Right lobe of liver (tissue), 6 donors: ENCODE measurements at regions not wholly inside any gene's neighbourhood (a gene's known extent, or its start where the extent isn't known, plus 50 kb on each side); places are given as distances from the start of the nearest gene placed in this dataset.

Experiments
- ATAC-seq, 4 donors: fragments of 200-7000 bp; cut with Tn5 transposase; one replicate each; pipeline ENCODE4 v1.9.1; 2020; ENCODE audit warnings: mild to moderate bottlenecking in 4 of 4, moderate library complexity in 4 of 4
- DNase-seq, 3 donors: peaks; one replicate each; pipeline ENCODE4 v3.0.0-alpha.2; 2020
- H3K27ac ChIP-seq, 3 donors: fragments of 200-600 bp; one replicate each; pipeline ENCODE4 v1.8.0; 2022
- H3K27me3 ChIP-seq, 2 donors: fragments of 200-600 bp; one replicate each; pipeline ENCODE4 v1.8.0; 2022
- H3K36me3 ChIP-seq, 4 donors: fragments of 200-600 bp; sonication (generic) in 1 of 4; one replicate each; pipeline versions ENCODE4 v1.5.1 to v1.8.0; 2017 to 2022; ENCODE audit warnings: control low read depth in 1 of 4
- H3K4me1 ChIP-seq, 4 donors: fragments of 200-600 bp; sonication (generic) in 1 of 4; one replicate each; pipeline versions ENCODE4 v1.5.1 to v1.8.0; 2017 to 2022; ENCODE audit warnings: control low read depth in 1 of 4
- H3K4me3 ChIP-seq, 3 donors: fragments of 200-600 bp; one replicate each; pipeline ENCODE4 v1.8.0; 2022
- H3K9me3 ChIP-seq, 4 donors: fragments of 200-600 bp; sonication (generic) in 1 of 4; one replicate each; pipeline versions ENCODE4 v1.5.1 to v1.8.0; 2017 to 2022; ENCODE audit warnings: control low read depth in 1 of 4
- CTCF ChIP-seq, 4 donors: fragments of 200-600 bp in 3 of 4; fragments of 450-650 bp in 1 of 4; IDR thresholded peaks; one replicate each; pipeline versions ENCODE4 v1.5.1 to v1.8.0; 2016 to 2022; ENCODE audit warnings: antibody characterized with exemption in 4 of 4, mild to moderate bottlenecking in 2 of 4
- POLR2A ChIP-seq: fragments of 450-650 bp; IDR thresholded peaks from one replicate; pipeline ENCODE4 v1.6.1; 2017; ENCODE audit warnings: antibody characterized with exemption, mild to moderate bottlenecking
- WGBS: methylation state at CpG from one replicate; pipeline ENCODE4 v1.1.6; 2018; ENCODE audit warnings: low coverage, low lambda C conversion rate; ENCODE audit not compliant: insufficient coverage; ENCODE audit errors: missing lambda C conversion rate; 5-methylcytosine and 5-hydroxymethylcytosine counted together
- intact Hi-C, 2 donors: fragments of 100-400 bp; cut with DNase I; formaldehyde crosslinking; loops; one replicate each; pipeline versions ENCODE4 v1.11.2 to v1.14.1; 2022
- donor health status: DM: no; HTN: yes; CAD: no.
- donor health status: DM: no; HTN: no; CAD: no.
- donor health status: DM: no; HTN: no; CAD: no.
- donor health status: DM: no; HTN: yes; CAD: no.
- donor health status: DM: no; HTN: yes; CAD: no.

GRCh38 chr5:173823274-173823644 is 64.9 kb upstream of the CPEB4 start:
- H3K4me1 ChIP-seq, result peaks cover 0 to 49% (median 17%) of the 10 kb centered on the region in 4 donors

DNA sequence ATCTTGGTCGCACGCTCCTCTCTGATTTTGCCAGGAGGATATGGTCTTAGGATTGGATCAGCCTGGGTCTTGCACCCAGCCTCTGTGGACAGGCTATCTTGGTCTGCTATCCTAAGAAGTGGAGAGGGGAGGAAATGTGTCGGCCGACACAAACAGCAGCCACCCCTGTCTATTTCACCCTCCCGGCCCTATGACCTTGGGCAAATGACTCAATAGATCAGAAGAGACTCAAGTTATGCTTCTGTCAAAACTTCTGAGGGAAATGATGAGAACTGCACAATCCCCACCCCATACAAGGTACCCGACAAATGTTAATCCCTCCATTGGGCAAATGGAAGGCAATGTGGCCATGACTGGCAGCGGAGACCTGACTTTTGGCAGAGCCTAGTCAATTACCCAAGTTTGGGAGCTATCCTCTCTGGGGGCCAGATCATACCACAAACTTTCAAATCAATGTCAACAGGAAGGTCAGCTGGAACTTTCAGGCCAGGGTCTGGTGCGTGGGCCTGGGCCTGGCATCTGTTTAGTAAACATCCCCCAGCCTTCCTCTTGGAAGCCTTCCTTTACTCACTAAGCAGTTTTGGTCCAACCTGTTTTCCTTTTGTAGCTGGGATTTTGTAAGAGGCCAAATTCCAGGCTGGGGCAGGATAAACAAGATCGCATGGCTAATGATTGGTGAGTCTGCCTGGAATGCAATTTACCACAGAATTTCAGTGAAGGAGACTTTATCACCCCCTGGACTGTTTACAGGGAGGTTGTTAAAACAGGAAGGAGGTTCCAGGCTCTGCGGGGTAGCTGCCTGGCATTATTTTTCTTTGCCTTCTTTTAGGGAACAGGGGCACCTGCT is 64.2 kb upstream of the CPEB4 start:
- H3K4me1 ChIP-seq, result peaks cover 0 to 49% (median 17%) of the 10 kb centered on the region in 4 donors
- H3K4me3 ChIP-seq, result no peak overlapping the region
- H3K36me3 ChIP-seq, result no peaks in the 10 kb centered on the region
- WGBS, result 22% methylated on average over 7 of the region's 10 CpGs
- ATAC-seq (peak; percentile 78 to 88 (median 82)), DNase-seq (peak; percentile 78 to 91 (median 87))
- TF ChIP-seq CTCF (IDR thresholded peaks at IDR 0.05) (peak in 1 of 4 donors; percentile 6), POLR2A (peak; percentile 59)
- intact Hi-C loops, result loop anchor here in 1 of 2 donors (10.0 kb wide), 1 partner anchor 199 kb away; no protein-coding TSS in a partner anchor
- H3K9me3 ChIP-seq, result no peaks in the 10 kb centered on the region
- peak overlapping the region; percentile 28 to 89 (median 68) for H3K27ac ChIP-seq
- H3K27me3 ChIP-seq, result no peaks in the 10 kb centered on the region

More at GRCh38 chr5:173823274-173823644, 64.9 kb upstream of the CPEB4 start:
- Histone ChIP-seq H3K36me3 (no peaks in the 10 kb centered on the region), H3K27ac (peak overlapping the region; percentile 25 to 89 (median 68)), H3K27me3 (no peaks in the 10 kb centered on the region), H3K4me3 (no peak overlapping the region), H3K9me3 (no peaks in the 10 kb centered on the region)
- TF ChIP-seq CTCF (IDR thresholded peaks at IDR 0.05) (no peak), POLR2A (no peak)
- DNase-seq (no peak), ATAC-seq (no peak)
- intact Hi-C loops, result loop anchor here in 1 of 2 donors (10.0 kb wide), 1 partner anchor 198 kb away; no protein-coding TSS in a partner anchor

DNA sequence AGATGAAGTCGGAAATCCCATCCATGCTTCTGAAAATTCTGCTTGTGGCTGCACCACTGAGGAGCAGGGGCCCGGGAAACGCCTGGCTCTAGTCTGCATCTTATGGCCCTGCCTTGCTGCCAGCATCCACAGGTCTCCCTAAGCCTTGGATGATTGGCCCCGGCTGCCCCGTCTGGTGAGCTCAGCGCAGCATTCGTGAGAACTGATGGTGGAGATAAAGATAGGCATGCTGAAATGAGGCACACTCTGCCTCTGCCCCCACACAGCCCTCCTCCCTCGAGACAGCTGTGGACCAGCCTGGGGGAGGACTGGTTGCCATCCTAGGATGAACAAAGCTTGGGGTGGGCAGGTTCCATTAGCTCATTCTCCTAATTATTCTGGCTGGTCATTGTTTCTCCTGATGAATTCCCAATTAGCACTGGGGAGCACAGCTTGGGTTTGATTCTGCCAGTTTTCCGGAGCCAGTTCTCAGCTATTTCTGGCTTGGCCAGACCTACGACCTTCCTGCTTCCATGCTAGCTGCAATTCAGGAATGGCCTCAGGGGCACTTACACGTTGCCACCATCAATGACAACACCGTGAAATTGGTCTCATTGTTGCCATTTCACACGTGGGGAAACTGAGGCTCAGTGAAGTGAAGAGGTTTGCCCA is 62.8 kb upstream of the CPEB4 start:
- Histone ChIP-seq H3K36me3 (no peaks in the 10 kb centered on the region), H3K4me3 (no peak overlapping the region), H3K9me3 (no peaks in the 10 kb centered on the region), H3K4me1 (peaks cover 0 to 49% (median 17%) of the 10 kb centered on the region in 4 donors), H3K27me3 (no peaks in the 10 kb centered on the region), H3K27ac (peak overlapping the region; percentile 36 to 89 (median 62))
- intact Hi-C loops, result loop anchor here in 1 of 2 donors (10.0 kb wide), 1 partner anchor 201 kb away; no protein-coding TSS in a partner anchor
- DNase-seq (no peak), ATAC-seq (no peak)
- TF ChIP-seq CTCF (IDR thresholded peaks at IDR 0.05) (no peak), POLR2A (no peak)
- 34% methylated on average over 8 of the region's 13 CpGs for WGBS

DNA sequence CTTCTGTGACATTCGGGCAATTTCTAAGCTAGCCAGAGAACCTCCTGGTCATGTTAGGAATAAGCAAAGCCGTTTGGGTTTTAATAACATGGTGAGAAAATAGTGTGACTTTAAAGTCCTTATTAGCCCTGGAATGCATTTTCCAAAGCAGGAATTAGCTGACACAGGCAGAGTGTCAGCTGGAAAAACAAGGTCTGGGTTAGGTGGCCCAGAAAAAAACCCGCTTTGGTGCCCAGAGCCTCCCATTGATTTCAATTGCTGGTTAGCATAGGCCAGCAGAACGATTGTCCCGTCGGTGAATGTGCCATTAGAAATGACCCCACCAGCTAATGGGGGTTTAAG is 62.1 kb upstream of the CPEB4 start:
- ATAC-seq, result peak in 3 of 4 donors; percentile 4 to 37 (median 24)
- Histone ChIP-seq H3K27me3 (no peaks in the 10 kb centered on the region), H3K27ac (peak overlapping the region; percentile 36 to 89 (median 62)), H3K9me3 (no peaks in the 10 kb centered on the region), H3K36me3 (no peaks in the 10 kb centered on the region), H3K4me3 (no peak overlapping the region), H3K4me1 (peaks cover 0 to 49% (median 17%) of the 10 kb centered on the region in 4 donors)
- no peak for TF ChIP-seq POLR2A
- TF ChIP-seq CTCF (IDR thresholded peaks at IDR 0.05), result no peak
- WGBS, result 38% methylated on average over 6 of the region's 6 CpGs
- DNase-seq, result peak in 1 of 3 donors; percentile 65
- intact Hi-C loops, result loop anchor here in 1 of 2 donors (10.0 kb wide), 1 partner anchor 201 kb away; no protein-coding TSS in a partner anchor
